ENCODE measurements at regions not wholly inside any gene's neighbourhood (a gene's known extent, or its start where the extent isn't known, plus 50 kb on each side); places are given as distances from the start of the nearest gene placed in this dataset.

GRCh38 chr1:230567221-230567575, 75.1 kb upstream of the COG2 start:
- TF ChIP-seq CTCF (IDR thresholded peaks at IDR 0.05; ENCODE audit: insufficient read depth, low read depth, low read length) (no peak), EZH2 (IDR thresholded peaks at IDR 0.05; ENCODE audit: insufficient read depth, low read length) (no peak)
